Lower lobe of right lung (tissue), 2 donors: ENCODE measurements at regions not wholly inside any gene's neighbourhood (a gene's known extent, or its start where the extent isn't known, plus 50 kb on each side); places are given as distances from the start of the nearest gene placed in this dataset.

Source experiments
- ATAC-seq, 2 donors: fragments of 200-7000 bp; cut with Tn5 transposase; one replicate each; pipeline ENCODE4 v1.9.1; 2020 to 2022; ENCODE audit warnings: mild to moderate bottlenecking in 2 of 2, moderate library complexity in 2 of 2
- DNase-seq: peaks from one replicate; pipeline ENCODE4 v3.0.0-alpha.2; 2020
- H3K27ac ChIP-seq: fragments of 200-600 bp; one replicate; pipeline ENCODE4 v1.8.0; 2022
- H3K27me3 ChIP-seq: fragments of 200-600 bp; one replicate; pipeline ENCODE4 v1.8.0; 2022; ENCODE audit warnings: low read depth
- H3K36me3 ChIP-seq: fragments of 200-600 bp; one replicate; pipeline ENCODE4 v1.8.0; 2022; ENCODE audit warnings: mild to moderate bottlenecking
- H3K4me1 ChIP-seq: fragments of 200-600 bp; one replicate; pipeline ENCODE4 v1.8.0; 2022
- H3K4me3 ChIP-seq: fragments of 200-600 bp; one replicate; pipeline ENCODE4 v1.8.0; 2022; ENCODE audit warnings: mild to moderate bottlenecking
- H3K9me3 ChIP-seq: fragments of 200-600 bp; one replicate; pipeline ENCODE4 v1.8.0; 2022
- intact Hi-C: fragments of 100-400 bp; cut with DNase I; formaldehyde crosslinking; loops from one replicate; pipeline ENCODE4 v1.11.0; 2022
- TF ChIP-seq, protein P1 (sequence below): fragments of 200-600 bp; IDR thresholded peaks from one replicate; pipeline ENCODE4 v1.8.0; 2022; ENCODE audit warnings: antibody characterized with exemption, mild to moderate bottlenecking
- donor health status: DM: no; HTN: yes; CAD: no; lungs with severe emphysema.

GRCh38 chr7:70953331-70953741 is 178.6 kb upstream of the GALNT17 start:
- TF ChIP-seq, protein P1, sequence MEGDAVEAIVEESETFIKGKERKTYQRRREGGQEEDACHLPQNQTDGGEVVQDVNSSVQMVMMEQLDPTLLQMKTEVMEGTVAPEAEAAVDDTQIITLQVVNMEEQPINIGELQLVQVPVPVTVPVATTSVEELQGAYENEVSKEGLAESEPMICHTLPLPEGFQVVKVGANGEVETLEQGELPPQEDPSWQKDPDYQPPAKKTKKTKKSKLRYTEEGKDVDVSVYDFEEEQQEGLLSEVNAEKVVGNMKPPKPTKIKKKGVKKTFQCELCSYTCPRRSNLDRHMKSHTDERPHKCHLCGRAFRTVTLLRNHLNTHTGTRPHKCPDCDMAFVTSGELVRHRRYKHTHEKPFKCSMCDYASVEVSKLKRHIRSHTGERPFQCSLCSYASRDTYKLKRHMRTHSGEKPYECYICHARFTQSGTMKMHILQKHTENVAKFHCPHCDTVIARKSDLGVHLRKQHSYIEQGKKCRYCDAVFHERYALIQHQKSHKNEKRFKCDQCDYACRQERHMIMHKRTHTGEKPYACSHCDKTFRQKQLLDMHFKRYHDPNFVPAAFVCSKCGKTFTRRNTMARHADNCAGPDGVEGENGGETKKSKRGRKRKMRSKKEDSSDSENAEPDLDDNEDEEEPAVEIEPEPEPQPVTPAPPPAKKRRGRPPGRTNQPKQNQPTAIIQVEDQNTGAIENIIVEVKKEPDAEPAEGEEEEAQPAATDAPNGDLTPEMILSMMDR: no peak
- H3K27me3 ChIP-seq: no peaks in the 10 kb centered on the region
- H3K27ac ChIP-seq: no peak overlapping the region
- ATAC-seq: no peak
- H3K4me1 ChIP-seq: no peaks in the 10 kb centered on the region
- H3K9me3 ChIP-seq: no peaks in the 10 kb centered on the region
- H3K36me3 ChIP-seq: no peaks in the 10 kb centered on the region
- intact Hi-C loops: no loop called here
- H3K4me3 ChIP-seq: no peak overlapping the region
- no peak for DNase-seq

- H3K27ac ChIP-seq: no peak overlapping the region
- TF ChIP-seq, protein P1: no peak
- no peaks in the 10 kb centered on the region for H3K36me3 ChIP-seq
- no peaks in the 10 kb centered on the region for H3K4me1 ChIP-seq
- no peak overlapping the region for H3K4me3 ChIP-seq
- ATAC-seq: no peak
- H3K27me3 ChIP-seq: no peaks in the 10 kb centered on the region
- no peaks in the 10 kb centered on the region for H3K9me3 ChIP-seq
- intact Hi-C loops: loop anchor here (2.0 kb wide), 1 partner anchor 19 kb away; no protein-coding TSS in a partner anchor
- DNase-seq: no peak
Observed at GRCh38 chr7:70953796-70954195, 178.1 kb upstream of the GALNT17 start.

GRCh38 chr7:70972693-70973092 is 159.3 kb upstream of the GALNT17 start:
- H3K4me1 ChIP-seq: no peaks in the 10 kb centered on the region
- intact Hi-C loops: loop anchor here (2.0 kb wide), 1 partner anchor 18 kb away; no protein-coding TSS in a partner anchor
- no peak for ATAC-seq
- H3K27ac ChIP-seq: no peak overlapping the region
- no peak for DNase-seq
- TF ChIP-seq, protein P1: no peak
- no peak overlapping the region for H3K4me3 ChIP-seq
- no peaks in the 10 kb centered on the region for H3K36me3 ChIP-seq
- H3K27me3 ChIP-seq: no peaks in the 10 kb centered on the region
- H3K9me3 ChIP-seq: no peaks in the 10 kb centered on the region

- H3K9me3 ChIP-seq: no peaks in the 10 kb centered on the region
- DNase-seq (no peak), ATAC-seq (no peak)
- TF ChIP-seq, protein P1: no peak
- intact Hi-C loops: no loop called here
- H3K27ac ChIP-seq: no peak overlapping the region
- H3K4me3 ChIP-seq: no peak overlapping the region
- H3K27me3 ChIP-seq: no peaks in the 10 kb centered on the region
- no peaks in the 10 kb centered on the region for H3K4me1 ChIP-seq
- H3K36me3 ChIP-seq: no peaks in the 10 kb centered on the region
Observed at GRCh38 chr7:70975754-70976153, 156.2 kb upstream of the GALNT17 start.

- Histone ChIP-seq H3K27me3 (no peaks in the 10 kb centered on the region), H3K27ac (no peak overlapping the region), H3K4me3 (no peak overlapping the region), H3K9me3 (no peaks in the 10 kb centered on the region), H3K4me1 (no peaks in the 10 kb centered on the region), H3K36me3 (no peaks in the 10 kb centered on the region)
- TF ChIP-seq, protein P1: no peak
- intact Hi-C loops: no loop called here
- ATAC-seq: no peak
- no peak for DNase-seq
Observed at GRCh38 chr7:70986297-70986696, 145.6 kb upstream of the GALNT17 start.

- H3K4me3 ChIP-seq: no peak overlapping the region
- H3K9me3 ChIP-seq: no peaks in the 10 kb centered on the region
- H3K27me3 ChIP-seq: no peaks in the 10 kb centered on the region
- no peak overlapping the region for H3K27ac ChIP-seq
- ATAC-seq: no peak
- DNase-seq: no peak
- TF ChIP-seq, protein P1: no peak
- H3K36me3 ChIP-seq: no peaks in the 10 kb centered on the region
- intact Hi-C loops: no loop called here
- H3K4me1 ChIP-seq: no peaks in the 10 kb centered on the region
Observed at GRCh38 chr7:70994176-70994575, 137.8 kb upstream of the GALNT17 start.
